IPS-NIHi7 (cell line): ENCODE measurements at regions not wholly inside any gene's neighbourhood (a gene's known extent, or its start where the extent isn't known, plus 50 kb on each side); places are given as distances from the start of the nearest gene placed in this dataset.
"Not testable (repeated sequence)": the region's sequence is repeated elsewhere in the genome, so short reads cannot be mapped to it uniquely, and the experiment has no call there.

Experiments used
- DNase-seq: peaks from one replicate; pipeline ENCODE4 v3.0.0; 2012; ENCODE audit warnings: mixed read lengths; ENCODE audit errors: extremely low spot score

GRCh38 chr1:168825820-168826219 lies 96.8 kb upstream of the DPT start:
- DNase-seq, result no peak

DNA sequence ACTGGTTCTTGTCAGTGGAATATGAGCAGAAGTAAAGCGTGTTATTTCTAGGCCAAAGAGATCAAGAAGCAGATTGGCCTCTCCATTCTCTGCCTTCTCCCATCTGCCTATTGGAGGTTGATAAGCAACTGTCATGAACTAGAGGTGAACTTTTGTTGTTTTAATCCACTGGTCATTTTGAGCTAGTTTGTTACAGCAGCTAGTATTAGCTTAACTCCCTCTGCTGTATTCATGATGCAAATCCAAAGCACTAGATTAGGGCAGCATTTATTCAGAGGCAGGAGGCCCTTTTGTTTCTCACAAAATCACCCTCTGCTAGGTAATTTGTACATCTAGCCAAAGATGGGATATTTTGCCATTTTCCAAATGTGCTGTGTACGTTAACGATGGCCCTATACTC lies 97.3 kb upstream of the DPT start:
- DNase-seq, result no peak

GRCh38 chr1:168827557-168827956 lies 98.6 kb upstream of the DPT start:
- no peak for DNase-seq

DNA sequence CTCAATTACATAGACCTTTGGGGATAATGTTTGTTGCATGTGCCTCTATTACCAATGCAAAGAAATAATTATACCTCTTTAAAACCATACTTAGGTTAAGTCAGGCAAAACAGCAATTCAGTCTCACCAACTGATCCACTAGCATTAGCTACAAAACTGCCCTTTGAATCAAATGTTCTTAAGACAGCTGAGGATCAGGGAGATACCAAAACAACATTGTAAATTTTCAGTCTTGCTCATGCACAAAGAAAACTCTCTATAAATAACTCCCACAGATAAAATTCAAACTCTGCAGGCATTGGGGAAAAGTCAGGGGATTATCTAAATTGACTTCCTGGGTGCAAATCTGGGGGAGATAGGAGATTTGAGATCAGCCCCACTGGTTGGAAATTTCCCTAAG lies 100.9 kb upstream of the DPT start:
- no peak for DNase-seq

- no peak for DNase-seq
Measured at GRCh38 chr1:168830562-168830961, 101.6 kb upstream of the DPT start.

- no peak for DNase-seq
Measured at GRCh38 chr1:168832661-168833060, 103.7 kb upstream of the DPT start.

DNA sequence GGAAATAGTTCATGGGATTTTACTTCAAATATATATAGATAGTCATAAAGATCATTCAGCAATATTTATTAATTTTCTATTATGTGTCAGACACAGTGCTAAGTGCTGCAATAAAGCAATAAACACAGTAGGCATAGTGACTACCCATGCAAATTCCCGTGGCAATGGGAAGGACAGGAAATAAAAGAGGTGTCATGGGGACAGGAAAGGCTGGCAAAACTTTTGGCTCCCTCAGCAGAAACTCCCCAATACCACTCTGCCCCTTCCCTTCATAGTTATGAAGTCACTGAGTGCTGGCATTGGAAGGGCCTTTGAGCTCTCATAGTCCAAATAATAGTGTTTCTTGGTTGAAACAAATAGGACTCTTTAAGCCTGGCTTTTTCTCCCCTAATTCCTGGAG lies 104.4 kb upstream of the DPT start:
- DNase-seq, result no peak

GRCh38 chr1:168833801-168834224 lies 104.8 kb upstream of the DPT start:
- peak; percentile 24 for DNase-seq

- no peak for DNase-seq
Measured at GRCh38 chr1:168834225-168834872, 105.3 kb upstream of the DPT start.

DNA sequence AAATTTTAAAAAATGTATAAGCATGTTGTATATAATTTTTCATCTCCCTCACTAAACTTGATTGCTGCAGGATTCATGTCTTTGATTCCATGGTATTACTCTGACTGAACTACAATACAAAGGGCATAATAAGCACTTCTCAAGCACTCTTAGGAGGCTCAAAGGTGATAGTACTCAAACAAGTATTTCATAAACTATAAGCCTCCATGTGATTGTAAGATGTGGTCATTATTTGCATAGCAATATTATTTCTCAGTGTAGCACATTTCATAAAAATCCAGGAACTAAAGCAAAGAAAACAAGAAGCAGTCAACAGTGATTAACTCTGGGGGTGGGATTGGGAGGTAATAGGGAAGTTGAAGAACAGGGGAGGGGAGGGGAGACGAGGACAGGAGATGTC lies 106.2 kb upstream of the DPT start:
- no peak for DNase-seq

GRCh38 chr1:168835791-168836190 lies 106.8 kb upstream of the DPT start:
- DNase-seq, result no peak

DNA sequence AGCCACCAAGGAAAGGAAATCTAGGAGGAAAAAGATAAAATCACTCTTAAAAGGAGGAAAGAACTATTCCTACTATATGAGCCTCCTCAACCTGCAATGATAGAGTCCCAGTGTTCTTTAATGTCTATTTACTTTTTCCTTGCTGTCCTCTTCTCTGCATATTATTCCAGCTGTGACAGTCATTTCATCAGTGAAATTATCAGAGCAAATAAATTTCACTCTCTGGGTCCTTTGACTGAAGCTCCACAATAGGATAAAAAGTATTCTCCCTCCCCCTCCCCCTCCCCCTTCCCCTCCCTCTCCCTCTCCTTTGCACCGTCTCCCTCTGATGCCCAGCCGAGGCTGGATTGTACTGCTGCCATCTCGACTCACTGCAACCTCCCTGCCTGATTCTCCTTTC lies 107.5 kb upstream of the DPT start:
- DNase-seq, result no peak

- DNase-seq, result not testable (repeated sequence)
Measured at GRCh38 chr1:168837230-168837629, 108.2 kb upstream of the DPT start.

DNA sequence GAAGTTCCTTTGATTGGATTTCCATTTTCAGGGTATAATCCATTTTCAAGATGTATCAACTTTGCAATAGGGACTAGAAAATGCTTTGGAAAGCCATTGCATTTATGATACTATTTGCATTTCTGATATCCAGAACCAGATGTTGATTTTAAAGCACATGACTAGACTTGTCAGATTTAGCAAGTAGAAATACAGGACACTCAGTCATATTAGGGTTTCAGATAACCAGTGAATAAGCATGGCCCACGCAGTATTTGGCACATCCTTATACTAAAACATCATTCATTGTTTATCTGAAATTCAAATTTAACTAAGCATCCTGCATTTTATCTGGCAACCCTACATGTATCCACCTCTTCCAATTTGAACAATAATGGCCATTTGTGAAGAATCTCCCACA lies 113.3 kb upstream of the DPT start:
- no peak for DNase-seq

- DNase-seq, result no peak
Measured at GRCh38 chr1:168842916-168843315, 113.9 kb upstream of the DPT start.

- DNase-seq, result no peak
Measured at GRCh38 chr1:168843401-168843800, 114.4 kb upstream of the DPT start.

GRCh38 chr1:168843950-168844349 lies 114.9 kb upstream of the DPT start:
- no peak for DNase-seq

DNA sequence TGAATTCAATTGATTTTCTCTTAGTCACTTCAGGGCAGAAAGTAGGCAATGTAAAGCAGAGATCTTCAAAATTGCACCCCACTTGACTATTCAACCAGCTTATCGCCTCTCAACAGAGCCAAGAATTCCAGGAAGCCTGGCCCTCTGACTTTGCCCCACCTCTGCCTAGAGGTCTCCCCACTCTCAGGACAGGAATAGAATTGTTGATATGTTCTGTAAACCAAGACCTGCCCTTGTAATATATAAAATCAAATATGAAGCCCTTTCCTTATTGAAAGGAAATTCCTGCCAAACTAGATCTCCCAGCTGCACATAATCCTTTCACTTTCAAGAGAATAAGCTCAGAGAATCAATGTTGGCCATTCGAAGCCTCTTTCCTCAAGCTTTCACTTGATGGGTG lies 116.1 kb upstream of the DPT start:
- no peak for DNase-seq

- no peak for DNase-seq
Measured at GRCh38 chr1:168848051-168848450, 119.0 kb upstream of the DPT start.

GRCh38 chr1:168861421-168862004 lies 132.5 kb upstream of the DPT start:
- no peak for DNase-seq

DNA sequence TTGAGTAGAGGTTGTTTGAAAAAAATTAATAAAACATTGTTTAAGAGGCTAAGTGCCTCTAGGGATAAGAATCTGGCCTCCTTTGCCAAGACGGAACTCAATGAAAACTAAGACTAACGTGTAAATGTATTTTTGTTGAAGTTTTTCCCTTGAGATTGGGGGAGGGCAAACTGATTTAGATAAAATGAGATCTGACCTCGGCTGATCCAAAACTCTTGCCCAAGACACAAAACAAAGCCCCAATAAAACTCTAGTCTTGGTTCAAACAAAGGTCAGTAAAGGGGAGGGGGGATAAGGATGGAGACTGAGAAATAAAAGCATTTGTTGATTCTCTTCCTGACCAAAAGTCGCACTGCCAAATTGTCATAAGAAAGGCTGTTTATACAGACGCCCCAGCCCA lies 134.8 kb upstream of the DPT start:
- no peak for DNase-seq

- no peak for DNase-seq
Measured at GRCh38 chr1:168864266-168864665, 135.3 kb upstream of the DPT start.

GRCh38 chr1:168865850-168866620 lies 137.0 kb upstream of the DPT start:
- DNase-seq, result no peak
